HG02885 (cell line): ENCODE measurements at regions not wholly inside any gene's neighbourhood (a gene's known extent, or its start where the extent isn't known, plus 50 kb on each side); places are given as distances from the start of the nearest gene placed in this dataset.
"Not testable (repeated sequence)": the region's sequence is repeated elsewhere in the genome, so short reads cannot be mapped to it uniquely, and the experiment has no call there.

Experiments
- ATAC-seq: cut with Tn5 transposase; IDR thresholded peaks from one replicate; pipeline ENCODE4 v1.9.1; 2021; ENCODE audit warnings: mild to moderate bottlenecking; ENCODE audit not compliant: unreplicated experiment, poor library complexity

- ATAC-seq, result no peak
Observed at GRCh38 chr15:99826157-99826780, 93.0 kb upstream of the LYSMD4 start.

GRCh38 chr15:99823346-99823745, 90.1 kb upstream of the LYSMD4 start:
- no peak for ATAC-seq

- ATAC-seq, result no peak
Observed at GRCh38 chr15:99819981-99820718, 86.9 kb upstream of the LYSMD4 start.

GRCh38 chr15:99818872-99819271, 85.6 kb upstream of the LYSMD4 start:
- no peak for ATAC-seq

- not testable (repeated sequence) for ATAC-seq
Observed at GRCh38 chr15:99816862-99817261, 83.6 kb upstream of the LYSMD4 start.

- ATAC-seq, result not testable (repeated sequence)
Observed at GRCh38 chr15:99810663-99811062, 77.4 kb upstream of the LYSMD4 start.

- not testable (repeated sequence) for ATAC-seq
Observed at GRCh38 chr15:99799854-99800250, 66.6 kb upstream of the LYSMD4 start.

GRCh38 chr15:99799182-99799853, 66.1 kb upstream of the LYSMD4 start:
- not testable (repeated sequence) for ATAC-seq

GRCh38 chr15:99796940-99797870, 64.0 kb upstream of the LYSMD4 start:
- not testable (repeated sequence) for ATAC-seq

- not testable (repeated sequence) for ATAC-seq
Observed at GRCh38 chr15:99791881-99792807, 58.9 kb upstream of the LYSMD4 start.

GRCh38 chr15:99790751-99791150, 57.5 kb upstream of the LYSMD4 start:
- not testable (repeated sequence) for ATAC-seq

- no peak for ATAC-seq
Observed at GRCh38 chr15:99788156-99788555, 54.9 kb upstream of the LYSMD4 start.

GRCh38 chr15:99784800-99785199, 51.6 kb upstream of the LYSMD4 start:
- not testable (repeated sequence) for ATAC-seq

- not testable (repeated sequence) for ATAC-seq
Observed at GRCh38 chr15:99783918-99784619, 50.8 kb upstream of the LYSMD4 start.
